Kidney (tissue), 13 donors: ENCODE measurements at regions not wholly inside any gene's neighbourhood (a gene's known extent, or its start where the extent isn't known, plus 50 kb on each side); places are given as distances from the start of the nearest gene placed in this dataset.

Source experiments
- DNase-seq, 5 donors: peaks; one replicate each; pipeline ENCODE4 v3.0.0-alpha.2; 2013 to 2020
- FAIRE-seq: peaks from 2 replicates; lab custom pipeline; 2012; peaks lifted over from hg19 to GRCh38; lab: Jason Lieb, UNC
- H3K27ac ChIP-seq, 2 donors: one replicate each; pipeline ENCODE4 v1.7.0; 2013; ENCODE audit warnings: low read depth in 2 of 2, low read length in 2 of 2, inconsistent platforms in 1 of 2
- H3K27me3 ChIP-seq: one replicate; pipeline ENCODE4 v1.7.1; 2013; ENCODE audit warnings: low read length, inconsistent platforms; ENCODE audit not compliant: control insufficient read depth, insufficient read depth
- H3K36me3 ChIP-seq, 3 donors: one replicate each; pipeline versions ENCODE4 v1.7.0 to v1.7.1; 2013; ENCODE audit warnings: low read length in 3 of 3, control low read depth in 1 of 3, inconsistent platforms in 1 of 3; ENCODE audit not compliant: insufficient read depth in 3 of 3, control insufficient read depth in 2 of 3
- H3K4me1 ChIP-seq, 3 donors: one replicate each; pipeline versions ENCODE4 v1.7.0 to v1.7.1; 2013; ENCODE audit warnings: low read length in 3 of 3, inconsistent platforms in 1 of 3, low read depth in 1 of 3; ENCODE audit not compliant: control insufficient read depth in 2 of 3, insufficient read depth in 2 of 3
- H3K4me3 ChIP-seq, 3 donors: one replicate each; pipeline versions ENCODE4 v1.7.0 to v1.8.1; 2013; ENCODE audit warnings: low read length in 3 of 3, control low read depth in 1 of 3, inconsistent platforms in 1 of 3
- H3K9ac ChIP-seq, 3 donors: one replicate each; pipeline versions ENCODE4 v1.7.0 to v1.7.1; 2013; ENCODE audit warnings: low read length in 3 of 3, control low read depth in 1 of 3, inconsistent platforms in 1 of 3
- H3K9me3 ChIP-seq, 3 donors: one replicate each; pipeline versions ENCODE4 v1.7.0 to v1.7.1; 2013; ENCODE audit warnings: low read length in 3 of 3, control low read depth in 1 of 3, inconsistent platforms in 1 of 3; ENCODE audit not compliant: control insufficient read depth in 2 of 3, insufficient read depth in 1 of 3
- CTCF ChIP-seq: IDR thresholded peaks from 3 replicates; pipeline ENCODE4 v1.5.1; 2012; ENCODE audit warnings: mild to moderate bottlenecking, moderate library complexity, borderline replicate concordance; ENCODE audit not compliant: insufficient read depth; ENCODE audit errors: extremely low read depth
- intact Hi-C: fragments of 100-400 bp; cut with DNase I; formaldehyde crosslinking; loops from one replicate; pipeline ENCODE4 v1.11.1; 2022
- donor health status: control.
- donor health status: control.
- donor health status: control.
- donor health status: control.
- donor health status: control.
- donor health status: DM: yes; HTN: yes; CAD: no.
- donor health status: Normal renal cell carcinoma (clear cell type).

GRCh38 chr6:133802861-133803260 is 86.1 kb upstream of the TCF21 start:
- peaks cover 0 to 14% (median 0%) of the 10 kb centered on the region in 3 donors for H3K9me3 ChIP-seq
- no peak overlapping the region for H3K4me3 ChIP-seq
- H3K4me1 ChIP-seq: no peaks in the 10 kb centered on the region
- no peaks in the 10 kb centered on the region for H3K27me3 ChIP-seq
- no peak overlapping the region for H3K27ac ChIP-seq
- DNase-seq (no peak), FAIRE-seq (no peak)
- H3K36me3 ChIP-seq: no peaks in the 10 kb centered on the region
- H3K9ac ChIP-seq: no peak overlapping the region
- TF ChIP-seq CTCF: no peak
- intact Hi-C loops: no loop called here

DNA sequence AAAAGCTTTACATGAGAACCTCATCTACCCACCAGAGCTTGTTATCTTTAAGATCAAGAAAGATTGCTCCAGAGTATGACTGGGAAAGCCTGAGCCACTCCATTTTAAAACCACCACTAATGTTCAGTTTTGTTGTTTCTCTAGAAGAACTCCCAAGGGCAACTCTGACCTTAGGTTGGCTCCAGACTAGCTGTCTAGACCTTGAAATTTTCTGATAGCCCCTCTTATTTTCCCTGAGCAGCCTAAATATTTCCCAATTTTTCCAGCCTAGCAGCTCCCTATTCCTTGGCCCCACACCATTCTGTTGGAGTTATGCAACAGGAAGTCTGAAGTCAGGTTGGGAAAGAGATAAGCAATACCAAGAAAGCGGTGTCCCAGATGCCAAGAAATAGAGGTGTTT is 84.6 kb upstream of the TCF21 start:
- no peak for FAIRE-seq
- intact Hi-C loops: no loop called here

DNA sequence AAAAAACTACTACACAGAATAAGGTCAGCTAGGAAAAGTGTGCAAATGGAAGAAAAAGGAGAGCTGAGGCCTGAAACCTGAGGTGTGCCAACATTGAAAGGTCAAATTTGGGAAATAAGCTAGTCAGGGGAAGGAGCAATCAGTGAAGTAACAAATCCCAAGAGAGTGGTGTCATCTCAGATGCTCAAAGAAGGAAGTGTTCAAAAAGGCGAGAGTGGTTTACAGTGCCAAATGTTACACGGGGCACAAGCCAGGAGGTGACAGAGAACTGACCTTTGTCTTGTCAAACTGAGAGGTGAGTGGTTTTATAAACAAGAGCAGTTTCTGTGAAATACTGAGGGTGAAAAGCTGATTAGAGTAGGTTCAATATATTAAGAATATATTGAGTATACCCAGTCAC is 83.0 kb upstream of the TCF21 start:
- Histone ChIP-seq H3K4me3 (no peak overlapping the region), H3K9ac (no peak overlapping the region), H3K27me3 (no peaks in the 10 kb centered on the region), H3K27ac (no peak overlapping the region), H3K4me1 (no peaks in the 10 kb centered on the region), H3K36me3 (no peaks in the 10 kb centered on the region), H3K9me3 (no peaks in the 10 kb centered on the region)
- DNase-seq (no peak), FAIRE-seq (no peak)
- intact Hi-C loops: no loop called here
- no peak for TF ChIP-seq CTCF

More for the DNA sequence above, 84.6 kb upstream of the TCF21 start:
- no peaks in the 10 kb centered on the region for H3K36me3 ChIP-seq
- no peak overlapping the region for H3K4me3 ChIP-seq
- H3K9ac ChIP-seq: no peak overlapping the region
- H3K9me3 ChIP-seq: peaks cover 0 to 4% (median 0%) of the 10 kb centered on the region in 3 donors
- TF ChIP-seq CTCF: no peak
- no peak for DNase-seq
- H3K4me1 ChIP-seq: no peaks in the 10 kb centered on the region
- H3K27me3 ChIP-seq: no peaks in the 10 kb centered on the region
- H3K27ac ChIP-seq: no peak overlapping the region

GRCh38 chr6:133806382-133807140 is 82.4 kb upstream of the TCF21 start:
- intact Hi-C loops: no loop called here
- TF ChIP-seq CTCF: no peak
- FAIRE-seq: no peak

More at GRCh38 chr6:133806382-133807140, 82.4 kb upstream of the TCF21 start:
- no peak overlapping the region for H3K9ac ChIP-seq
- no peaks in the 10 kb centered on the region for H3K36me3 ChIP-seq
- H3K9me3 ChIP-seq: no peaks in the 10 kb centered on the region
- H3K27me3 ChIP-seq: no peaks in the 10 kb centered on the region
- H3K27ac ChIP-seq: no peak overlapping the region
- no peak for DNase-seq
- no peaks in the 10 kb centered on the region for H3K4me1 ChIP-seq
- no peak overlapping the region for H3K4me3 ChIP-seq
